C1 segment of cervical spinal cord (tissue), 14 donors: ENCODE measurements at regions not wholly inside any gene's neighbourhood (a gene's known extent, or its start where the extent isn't known, plus 50 kb on each side); places are given as distances from the start of the nearest gene placed in this dataset.

Source experiments
- DNase-seq, 14 donors: peaks; one replicate each; lab custom pipeline; 2025; lab: John Stamatoyannopoulos, UW

GRCh38 chr20:10805764-10806163 lies 132.0 kb upstream of the JAG1 start:
- DNase-seq: no peak

- no peak for DNase-seq
These were observed 132.7 kb upstream of the JAG1 start for GRCh38 chr20:10806539-10806938.

- DNase-seq: no peak
These were observed 133.2 kb upstream of the JAG1 start for GRCh38 chr20:10807013-10807412.

- no peak for DNase-seq
These were observed 139.0 kb upstream of the JAG1 start for GRCh38 chr20:10812759-10813327.

GRCh38 chr20:10823585-10823984 lies 149.8 kb upstream of the JAG1 start:
- DNase-seq: no peak

GRCh38 chr20:10824750-10825500 lies 151.1 kb upstream of the JAG1 start:
- DNase-seq: no peak

- DNase-seq: no peak
These were observed 152.3 kb upstream of the JAG1 start for GRCh38 chr20:10826111-10826510.

GRCh38 chr20:10828180-10828579 lies 154.4 kb upstream of the JAG1 start:
- no peak for DNase-seq

- DNase-seq: no peak
These were observed 158.3 kb upstream of the JAG1 start for GRCh38 chr20:10832141-10832540.

- no peak for DNase-seq
These were observed 164.1 kb upstream of the JAG1 start for GRCh38 chr20:10837901-10838300.

- no peak for DNase-seq
These were observed 168.3 kb upstream of the JAG1 start for GRCh38 chr20:10842116-10842515.

GRCh38 chr20:10843146-10843711 lies 169.4 kb upstream of the JAG1 start:
- DNase-seq: no peak

GRCh38 chr20:10846766-10847165 lies 173.0 kb upstream of the JAG1 start:
- DNase-seq: no peak

- no peak for DNase-seq
These were observed 175.1 kb upstream of the JAG1 start for GRCh38 chr20:10848810-10849370.

- no peak for DNase-seq
These were observed 179.4 kb upstream of the JAG1 start for GRCh38 chr20:10853176-10853575.

GRCh38 chr20:10853731-10854130 lies 179.9 kb upstream of the JAG1 start:
- no peak for DNase-seq

GRCh38 chr20:10854976-10855375 lies 181.2 kb upstream of the JAG1 start:
- no peak for DNase-seq

- DNase-seq: no peak
These were observed 182.0 kb upstream of the JAG1 start for GRCh38 chr20:10855778-10856177.

GRCh38 chr20:10856237-10857015 lies 182.6 kb upstream of the JAG1 start:
- no peak for DNase-seq

GRCh38 chr20:10857352-10858070 lies 183.7 kb upstream of the JAG1 start:
- DNase-seq: peak in 6 of 14 donors; percentile 4 to 23 (median 11)

GRCh38 chr20:10861090-10861489 lies 187.3 kb upstream of the JAG1 start:
- DNase-seq: no peak
